GM13976 (cell line): ENCODE measurements at regions not wholly inside any gene's neighbourhood (a gene's known extent, or its start where the extent isn't known, plus 50 kb on each side); places are given as distances from the start of the nearest gene placed in this dataset.

Experiments used
- DNase-seq: peaks from one replicate; pipeline ENCODE4 v3.0.0; 2012; ENCODE audit warnings: low spot score
- CTCF ChIP-seq: IDR thresholded peaks from 2 replicates; pipeline ENCODE4 v1.5.1; 2012; ENCODE audit warnings: borderline replicate concordance, mild to moderate bottlenecking; ENCODE audit not compliant: insufficient read depth; ENCODE audit errors: extremely low read depth, missing control alignments, control extremely low read depth
- in situ Hi-C: fragments of 300-500 bp; cut with MboI; formaldehyde crosslinking; loops from one replicate; pipeline ENCODE4 v1.12.0; 2022; ENCODE audit warnings: low sequenced_read_pairs, mixed read lengths, inconsistent platforms; ENCODE audit not compliant: unreplicated experiment

- TF ChIP-seq CTCF = no peak
- in situ Hi-C loops = no loop called here
These were observed 254.2 kb downstream of the ETNK1 start for GRCh38 chr12:22879203-22879602.

GRCh38 chr12:22880331-22880730 is 255.4 kb downstream of the ETNK1 start:
- DNase-seq = no peak
- TF ChIP-seq CTCF = no peak
- in situ Hi-C loops = no loop called here

More at GRCh38 chr12:22879203-22879602, 254.2 kb downstream of the ETNK1 start:
- no peak for DNase-seq

- in situ Hi-C loops = no loop called here
- no peak for TF ChIP-seq CTCF
- no peak for DNase-seq
These were observed 255.8 kb downstream of the ETNK1 start for GRCh38 chr12:22880807-22881206.

- DNase-seq = no peak
- in situ Hi-C loops = no loop called here
- TF ChIP-seq CTCF = no peak
These were observed 257.0 kb downstream of the ETNK1 start for GRCh38 chr12:22881878-22882385.

- TF ChIP-seq CTCF = no peak
- in situ Hi-C loops = no loop called here
- no peak for DNase-seq
These were observed 257.6 kb downstream of the ETNK1 start for GRCh38 chr12:22882559-22882958.

- in situ Hi-C loops = no loop called here
- DNase-seq = no peak
- TF ChIP-seq CTCF = no peak
These were observed 268.9 kb downstream of the ETNK1 start for GRCh38 chr12:22893878-22894277.

GRCh38 chr12:22899184-22899583 is 274.2 kb downstream of the ETNK1 start:
- TF ChIP-seq CTCF = no peak
- no peak for DNase-seq
- in situ Hi-C loops = no loop called here
